SK-N-SH (cell line): ENCODE measurements at regions not wholly inside any gene's neighbourhood (a gene's known extent, or its start where the extent isn't known, plus 50 kb on each side); places are given as distances from the start of the nearest gene placed in this dataset.

Experiments
- FOSL2 ChIP-seq: IDR thresholded peaks from 2 replicates; pipeline ENCODE4 v1.4.0; 2012; ENCODE audit warnings: low read depth, mild to moderate bottlenecking, moderate library complexity, borderline replicate concordance
- JUND ChIP-seq: IDR thresholded peaks from 2 replicates; pipeline ENCODE4 v1.4.0; 2012
- SMC3 ChIP-seq: IDR thresholded peaks from 2 replicates; pipeline ENCODE4 v1.6.1; 2012; ENCODE audit warnings: low read depth, low read length, improper control_type of control experiment
- TAF1 ChIP-seq: IDR thresholded peaks from 2 replicates; pipeline ENCODE4 v1.6.1; 2012; ENCODE audit warnings: low read depth, mild to moderate bottlenecking, low read length, moderate library complexity, borderline replicate concordance
- TF ChIP-seq, protein P1 (sequence below): fragments of 200-600 bp; sonication (generic); IDR thresholded peaks from 2 replicates; pipeline ENCODE4 v1.6.1; 2017; ENCODE audit warnings: antibody characterized with exemption, mild to moderate bottlenecking, moderate library complexity

DNA sequence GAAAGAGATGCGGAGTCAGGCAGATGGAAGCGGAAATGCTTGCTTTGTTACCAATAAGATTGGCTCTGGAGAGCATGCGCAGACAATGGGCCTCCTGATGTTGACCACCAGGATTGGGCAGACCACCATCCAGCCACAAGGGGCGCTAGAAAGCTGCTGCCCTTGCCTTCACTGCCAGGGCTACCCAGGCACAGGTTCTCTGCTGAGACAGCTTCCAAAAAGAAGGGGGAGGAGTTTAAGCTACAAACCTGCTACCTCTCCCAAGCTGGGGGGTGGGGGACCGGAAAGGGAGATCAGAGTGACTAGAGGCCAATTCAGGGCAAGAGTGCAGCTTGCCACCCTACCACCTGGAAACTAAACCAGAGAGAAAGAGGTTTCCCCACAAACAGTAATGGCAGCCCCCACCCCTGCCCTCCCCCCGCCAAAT lies 369.7 kb downstream of the RRAGC start:
- TF ChIP-seq, protein P1, sequence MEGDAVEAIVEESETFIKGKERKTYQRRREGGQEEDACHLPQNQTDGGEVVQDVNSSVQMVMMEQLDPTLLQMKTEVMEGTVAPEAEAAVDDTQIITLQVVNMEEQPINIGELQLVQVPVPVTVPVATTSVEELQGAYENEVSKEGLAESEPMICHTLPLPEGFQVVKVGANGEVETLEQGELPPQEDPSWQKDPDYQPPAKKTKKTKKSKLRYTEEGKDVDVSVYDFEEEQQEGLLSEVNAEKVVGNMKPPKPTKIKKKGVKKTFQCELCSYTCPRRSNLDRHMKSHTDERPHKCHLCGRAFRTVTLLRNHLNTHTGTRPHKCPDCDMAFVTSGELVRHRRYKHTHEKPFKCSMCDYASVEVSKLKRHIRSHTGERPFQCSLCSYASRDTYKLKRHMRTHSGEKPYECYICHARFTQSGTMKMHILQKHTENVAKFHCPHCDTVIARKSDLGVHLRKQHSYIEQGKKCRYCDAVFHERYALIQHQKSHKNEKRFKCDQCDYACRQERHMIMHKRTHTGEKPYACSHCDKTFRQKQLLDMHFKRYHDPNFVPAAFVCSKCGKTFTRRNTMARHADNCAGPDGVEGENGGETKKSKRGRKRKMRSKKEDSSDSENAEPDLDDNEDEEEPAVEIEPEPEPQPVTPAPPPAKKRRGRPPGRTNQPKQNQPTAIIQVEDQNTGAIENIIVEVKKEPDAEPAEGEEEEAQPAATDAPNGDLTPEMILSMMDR = peak; percentile 57
- TF ChIP-seq JUND (no peak), TAF1 (no peak), SMC3 (no peak), FOSL2 (no peak)
